ENCODE measurements at regions not wholly inside any gene's neighbourhood (a gene's known extent, or its start where the extent isn't known, plus 50 kb on each side); places are given as distances from the start of the nearest gene placed in this dataset.

DNA sequence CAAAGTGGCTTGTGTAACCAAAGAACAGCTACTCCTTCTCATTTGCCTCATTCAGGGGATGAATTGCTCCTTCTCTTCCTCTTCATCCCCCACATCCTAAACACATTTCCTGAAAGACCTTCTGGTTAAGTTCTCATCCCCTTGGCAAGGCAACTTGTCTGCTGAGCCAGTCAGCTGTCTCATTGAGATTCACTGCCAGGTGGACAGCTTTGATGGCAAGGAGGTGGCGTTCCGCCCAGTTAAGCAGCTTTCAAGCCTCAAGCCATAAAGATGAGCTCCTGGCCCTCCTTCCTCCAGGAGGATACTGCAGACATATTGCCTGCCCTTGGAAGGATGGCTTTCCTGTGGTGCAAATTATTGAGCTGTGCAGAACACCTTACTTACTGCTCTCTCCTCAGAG, 448.6 kb upstream of the MPDZ start:
- no peak for TF ChIP-seq POLR2AphosphoS5 (IDR thresholded peaks at IDR 0.05; ENCODE audit: low read depth)
- no peak for TF ChIP-seq GABPA (IDR thresholded peaks at IDR 0.05; ENCODE audit: low read depth)
- TF ChIP-seq SPI1 (IDR thresholded peaks at IDR 0.05; ENCODE audit: borderline replicate concordance, low read depth), result no peak
- TF ChIP-seq, protein P1, sequence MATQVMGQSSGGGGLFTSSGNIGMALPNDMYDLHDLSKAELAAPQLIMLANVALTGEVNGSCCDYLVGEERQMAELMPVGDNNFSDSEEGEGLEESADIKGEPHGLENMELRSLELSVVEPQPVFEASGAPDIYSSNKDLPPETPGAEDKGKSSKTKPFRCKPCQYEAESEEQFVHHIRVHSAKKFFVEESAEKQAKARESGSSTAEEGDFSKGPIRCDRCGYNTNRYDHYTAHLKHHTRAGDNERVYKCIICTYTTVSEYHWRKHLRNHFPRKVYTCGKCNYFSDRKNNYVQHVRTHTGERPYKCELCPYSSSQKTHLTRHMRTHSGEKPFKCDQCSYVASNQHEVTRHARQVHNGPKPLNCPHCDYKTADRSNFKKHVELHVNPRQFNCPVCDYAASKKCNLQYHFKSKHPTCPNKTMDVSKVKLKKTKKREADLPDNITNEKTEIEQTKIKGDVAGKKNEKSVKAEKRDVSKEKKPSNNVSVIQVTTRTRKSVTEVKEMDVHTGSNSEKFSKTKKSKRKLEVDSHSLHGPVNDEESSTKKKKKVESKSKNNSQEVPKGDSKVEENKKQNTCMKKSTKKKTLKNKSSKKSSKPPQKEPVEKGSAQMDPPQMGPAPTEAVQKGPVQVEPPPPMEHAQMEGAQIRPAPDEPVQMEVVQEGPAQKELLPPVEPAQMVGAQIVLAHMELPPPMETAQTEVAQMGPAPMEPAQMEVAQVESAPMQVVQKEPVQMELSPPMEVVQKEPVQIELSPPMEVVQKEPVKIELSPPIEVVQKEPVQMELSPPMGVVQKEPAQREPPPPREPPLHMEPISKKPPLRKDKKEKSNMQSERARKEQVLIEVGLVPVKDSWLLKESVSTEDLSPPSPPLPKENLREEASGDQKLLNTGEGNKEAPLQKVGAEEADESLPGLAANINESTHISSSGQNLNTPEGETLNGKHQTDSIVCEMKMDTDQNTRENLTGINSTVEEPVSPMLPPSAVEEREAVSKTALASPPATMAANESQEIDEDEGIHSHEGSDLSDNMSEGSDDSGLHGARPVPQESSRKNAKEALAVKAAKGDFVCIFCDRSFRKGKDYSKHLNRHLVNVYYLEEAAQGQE (IDR thresholded peaks at IDR 0.05; ENCODE audit: insufficient replicate concordance, low read depth), result no peak
- TF ChIP-seq, protein P2, sequence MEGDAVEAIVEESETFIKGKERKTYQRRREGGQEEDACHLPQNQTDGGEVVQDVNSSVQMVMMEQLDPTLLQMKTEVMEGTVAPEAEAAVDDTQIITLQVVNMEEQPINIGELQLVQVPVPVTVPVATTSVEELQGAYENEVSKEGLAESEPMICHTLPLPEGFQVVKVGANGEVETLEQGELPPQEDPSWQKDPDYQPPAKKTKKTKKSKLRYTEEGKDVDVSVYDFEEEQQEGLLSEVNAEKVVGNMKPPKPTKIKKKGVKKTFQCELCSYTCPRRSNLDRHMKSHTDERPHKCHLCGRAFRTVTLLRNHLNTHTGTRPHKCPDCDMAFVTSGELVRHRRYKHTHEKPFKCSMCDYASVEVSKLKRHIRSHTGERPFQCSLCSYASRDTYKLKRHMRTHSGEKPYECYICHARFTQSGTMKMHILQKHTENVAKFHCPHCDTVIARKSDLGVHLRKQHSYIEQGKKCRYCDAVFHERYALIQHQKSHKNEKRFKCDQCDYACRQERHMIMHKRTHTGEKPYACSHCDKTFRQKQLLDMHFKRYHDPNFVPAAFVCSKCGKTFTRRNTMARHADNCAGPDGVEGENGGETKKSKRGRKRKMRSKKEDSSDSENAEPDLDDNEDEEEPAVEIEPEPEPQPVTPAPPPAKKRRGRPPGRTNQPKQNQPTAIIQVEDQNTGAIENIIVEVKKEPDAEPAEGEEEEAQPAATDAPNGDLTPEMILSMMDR (IDR thresholded peaks at IDR 0.05; ENCODE audit: insufficient read depth, low read length), result no peak
- no peaks in the 10 kb centered on the region for H3K27me3 ChIP-seq (ENCODE audit: insufficient read depth, poor library complexity, severe bottlenecking)
- no peak overlapping the region for H3K27ac ChIP-seq (replicated peaks)
- no peak overlapping the region for H3K4me3 ChIP-seq (replicated peaks; ENCODE audit: insufficient read depth, low read length)
- DNase-seq (ENCODE audit: low read depth in 1 of 2, low spot score in 1 of 2), result no peak

DNA sequence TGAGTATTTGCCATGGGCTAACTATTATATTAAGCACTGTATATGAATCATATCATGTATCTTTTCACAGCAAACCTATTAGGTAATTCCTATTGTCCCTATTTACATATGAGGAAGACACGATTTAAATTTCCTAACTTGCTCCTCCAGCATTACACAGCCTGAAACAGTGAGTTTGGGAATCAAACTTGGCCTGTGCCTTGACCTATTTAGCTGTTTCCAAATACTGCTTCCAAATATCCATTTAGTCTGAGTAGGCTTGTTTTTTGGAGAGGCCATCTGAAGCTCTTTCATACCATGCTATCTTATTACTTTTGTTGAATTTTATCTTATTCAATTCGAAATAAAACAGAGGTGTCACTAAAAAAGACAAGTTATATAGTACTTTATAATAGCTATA, 447.3 kb upstream of the MPDZ start:
- no peak for DNase-seq (ENCODE audit: low read depth in 1 of 2, low spot score in 1 of 2)
- Histone ChIP-seq H3K27ac (replicated peaks) (no peak overlapping the region), H3K4me3 (replicated peaks; ENCODE audit: insufficient read depth, low read length) (no peak overlapping the region), H3K27me3 (ENCODE audit: insufficient read depth, poor library complexity, severe bottlenecking) (no peaks in the 10 kb centered on the region)
- TF ChIP-seq, protein P1 (IDR thresholded peaks at IDR 0.05; ENCODE audit: insufficient replicate concordance, low read depth), result no peak
- TF ChIP-seq SPI1 (IDR thresholded peaks at IDR 0.05; ENCODE audit: borderline replicate concordance, low read depth) (no peak), POLR2AphosphoS5 (IDR thresholded peaks at IDR 0.05; ENCODE audit: low read depth) (no peak), GABPA (IDR thresholded peaks at IDR 0.05; ENCODE audit: low read depth) (no peak)
- TF ChIP-seq, protein P2 (IDR thresholded peaks at IDR 0.05; ENCODE audit: insufficient read depth, low read length), result no peak

DNA sequence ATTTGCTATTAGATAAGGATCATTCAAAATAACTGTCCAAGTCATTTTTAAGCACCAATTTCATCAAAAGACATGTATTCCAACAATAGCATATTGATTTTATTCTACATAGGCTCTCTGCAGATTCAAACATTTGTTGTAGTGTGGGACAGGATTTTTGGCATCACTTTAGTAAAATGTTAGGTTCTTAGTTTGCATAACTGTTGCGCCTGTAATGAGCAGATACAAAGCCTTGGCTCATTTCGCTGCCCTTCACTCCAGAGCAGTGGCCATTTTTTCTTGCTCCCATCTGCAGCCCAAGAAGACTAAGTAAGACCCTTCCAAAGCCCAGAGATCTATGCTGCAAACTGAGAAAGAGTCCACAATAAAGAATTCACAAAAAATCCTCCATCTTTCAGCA, 446.0 kb upstream of the MPDZ start:
- Histone ChIP-seq H3K27ac (replicated peaks) (no peak overlapping the region), H3K27me3 (ENCODE audit: insufficient read depth, poor library complexity, severe bottlenecking) (no peaks in the 10 kb centered on the region), H3K4me3 (replicated peaks; ENCODE audit: insufficient read depth, low read length) (no peak overlapping the region)
- no peak for DNase-seq (ENCODE audit: low read depth in 1 of 2, low spot score in 1 of 2)
- TF ChIP-seq POLR2AphosphoS5 (IDR thresholded peaks at IDR 0.05; ENCODE audit: low read depth) (no peak), GABPA (IDR thresholded peaks at IDR 0.05; ENCODE audit: low read depth) (no peak)
- TF ChIP-seq, protein P2 (IDR thresholded peaks at IDR 0.05; ENCODE audit: insufficient read depth, low read length), result no peak

DNA sequence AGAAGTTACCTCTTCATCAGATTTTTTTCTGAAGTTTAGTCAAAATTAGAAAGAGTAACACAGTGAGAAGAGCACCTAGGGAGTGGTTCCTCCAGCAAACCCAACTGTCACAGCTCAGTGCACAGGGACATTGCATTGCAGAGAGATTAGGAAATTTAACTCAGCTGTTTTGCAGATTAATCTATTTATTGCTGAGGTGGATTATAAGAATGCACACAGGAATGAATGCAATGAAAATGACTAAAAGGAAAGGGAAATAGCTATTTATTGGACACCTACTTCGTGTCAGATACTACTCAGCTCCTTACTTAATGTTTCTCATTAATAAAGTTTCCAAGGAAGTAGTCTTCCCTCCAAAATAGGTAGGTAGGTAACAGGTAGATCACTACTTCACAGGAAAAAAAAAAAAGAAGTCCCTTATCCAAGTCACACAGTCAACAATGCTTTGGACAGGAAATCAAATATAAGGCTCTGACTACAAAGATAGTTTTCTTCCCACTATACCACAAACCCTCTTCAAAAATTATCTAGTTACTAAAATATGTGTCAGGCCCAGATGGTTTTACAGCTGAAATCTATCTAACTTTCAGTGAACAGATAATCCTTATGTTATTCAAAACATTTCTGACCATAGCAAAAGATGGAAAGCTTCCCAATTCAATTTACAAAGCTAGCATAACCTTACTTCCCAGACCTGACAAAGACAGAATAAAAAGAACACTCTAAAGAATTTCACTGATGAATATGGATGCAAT, 442.2 kb upstream of the MPDZ start:
- no peak for DNase-seq (ENCODE audit: low read depth in 1 of 2, low spot score in 1 of 2)
- Histone ChIP-seq H3K27me3 (ENCODE audit: insufficient read depth, poor library complexity, severe bottlenecking) (no peaks in the 10 kb centered on the region), H3K4me3 (replicated peaks; ENCODE audit: insufficient read depth, low read length) (no peak overlapping the region), H3K27ac (replicated peaks) (no peak overlapping the region)
- TF ChIP-seq, protein P1 (IDR thresholded peaks at IDR 0.05; ENCODE audit: insufficient replicate concordance, low read depth), result no peak
- TF ChIP-seq SPI1 (IDR thresholded peaks at IDR 0.05; ENCODE audit: borderline replicate concordance, low read depth) (no peak), GABPA (IDR thresholded peaks at IDR 0.05; ENCODE audit: low read depth) (no peak)
